GM19397 (cell line): ENCODE measurements at regions not wholly inside any gene's neighbourhood (a gene's known extent, or its start where the extent isn't known, plus 50 kb on each side); places are given as distances from the start of the nearest gene placed in this dataset.
"Not testable (repeated sequence)": the region's sequence is repeated elsewhere in the genome, so short reads cannot be mapped to it uniquely, and the experiment has no call there.

ENCODE experiments used
- ATAC-seq: cut with Tn5 transposase; IDR thresholded peaks from one replicate; pipeline ENCODE4 v1.9.1; 2021; ENCODE audit warnings: mild to moderate bottlenecking, moderate library complexity; ENCODE audit not compliant: unreplicated experiment

- ATAC-seq: no peak
Measured at GRCh38 chr2:34785206-34785785, 1186.2 kb upstream of the FAM98A start.

GRCh38 chr2:34784701-34785100 is 1185.6 kb upstream of the FAM98A start:
- ATAC-seq: no peak

GRCh38 chr2:34750742-34751141 is 1151.6 kb upstream of the FAM98A start:
- ATAC-seq: not testable (repeated sequence)

GRCh38 chr2:34747643-34748042 is 1148.5 kb upstream of the FAM98A start:
- ATAC-seq: no peak

GRCh38 chr2:34738691-34739090 is 1139.6 kb upstream of the FAM98A start:
- ATAC-seq: no peak

GRCh38 chr2:34737146-34737545 is 1138.0 kb upstream of the FAM98A start:
- ATAC-seq: no peak

- ATAC-seq: no peak
Measured at GRCh38 chr2:34736482-34736881, 1137.4 kb upstream of the FAM98A start.

GRCh38 chr2:34734662-34735061 is 1135.6 kb upstream of the FAM98A start:
- ATAC-seq: no peak

- no peak for ATAC-seq
Measured at GRCh38 chr2:34734042-34734441, 1134.9 kb upstream of the FAM98A start.

- no peak for ATAC-seq
Measured at GRCh38 chr2:34731292-34731691, 1132.2 kb upstream of the FAM98A start.

GRCh38 chr2:34729845-34730244 is 1130.7 kb upstream of the FAM98A start:
- ATAC-seq: no peak

- ATAC-seq: no peak
Measured at GRCh38 chr2:34724107-34724506, 1125.0 kb upstream of the FAM98A start.

GRCh38 chr2:34723683-34724082 is 1124.6 kb upstream of the FAM98A start:
- no peak for ATAC-seq

- ATAC-seq: no peak
Measured at GRCh38 chr2:34719206-34719605, 1120.1 kb upstream of the FAM98A start.

- ATAC-seq: peak; percentile 96
Measured at GRCh38 chr2:34705551-34706247, 1106.6 kb upstream of the FAM98A start.

GRCh38 chr2:34703292-34703691 is 1104.2 kb upstream of the FAM98A start:
- no peak for ATAC-seq

GRCh38 chr2:34702391-34702790 is 1103.3 kb upstream of the FAM98A start:
- ATAC-seq: not testable (repeated sequence)

GRCh38 chr2:34677591-34677990 is 1078.5 kb upstream of the FAM98A start:
- not testable (repeated sequence) for ATAC-seq

- not testable (repeated sequence) for ATAC-seq
Measured at GRCh38 chr2:34677119-34677531, 1078.0 kb upstream of the FAM98A start.

GRCh38 chr2:34670482-34670881 is 1071.4 kb upstream of the FAM98A start:
- no peak for ATAC-seq

GRCh38 chr2:34666821-34667220 is 1067.7 kb upstream of the FAM98A start:
- ATAC-seq: no peak

GRCh38 chr2:34664266-34664665 is 1065.2 kb upstream of the FAM98A start:
- no peak for ATAC-seq

- ATAC-seq: no peak
Measured at GRCh38 chr2:34663314-34663713, 1064.2 kb upstream of the FAM98A start.
